HCT116 (cell line): ENCODE measurements at regions not wholly inside any gene's neighbourhood (a gene's known extent, or its start where the extent isn't known, plus 50 kb on each side); places are given as distances from the start of the nearest gene placed in this dataset.

Experiments used
- CBX3 ChIP-seq: IDR thresholded peaks from 2 replicates; pipeline ENCODE4 v1.6.1; 2012; ENCODE audit warnings: low read depth
- EGR1 ChIP-seq: IDR thresholded peaks from 2 replicates; pipeline ENCODE4 v1.6.1; 2012; ENCODE audit warnings: low read depth
- EZH2 ChIP-seq: fragments of 200-600 bp; sonication (generic); IDR thresholded peaks from 2 replicates; pipeline ENCODE4 v1.6.1; 2017; ENCODE audit warnings: antibody characterized with exemption, mixed run types
- POLR2A ChIP-seq: IDR thresholded peaks from 2 replicates; pipeline ENCODE4 v1.7.0; 2011; ENCODE audit warnings: borderline replicate concordance; ENCODE audit not compliant: insufficient read depth, insufficient read length; ENCODE audit errors: extremely low read depth
- POLR2AphosphoS5 ChIP-seq: IDR thresholded peaks from 2 replicates; pipeline ENCODE4 v1.6.1; 2011; ENCODE audit warnings: mild to moderate bottlenecking, low read depth, low read length, moderate library complexity
- RAD21 ChIP-seq: IDR thresholded peaks from 2 replicates; pipeline ENCODE4 v1.6.1; 2012; ENCODE audit warnings: low read depth, mild to moderate bottlenecking
- SIN3A ChIP-seq: IDR thresholded peaks from 2 replicates; pipeline ENCODE4 v1.6.1; 2012; ENCODE audit warnings: low read depth
- SRF ChIP-seq: IDR thresholded peaks from 2 replicates; pipeline ENCODE4 v1.6.1; 2012; ENCODE audit warnings: low read depth
- TCF7L2 ChIP-seq: IDR thresholded peaks from 2 replicates; pipeline ENCODE4 v1.7.0; 2011; ENCODE audit warnings: borderline replicate concordance, inconsistent platforms; ENCODE audit not compliant: insufficient read depth, insufficient read length; ENCODE audit errors: extremely low read depth
- ZFX ChIP-seq: fragments of 450-650 bp; IDR thresholded peaks from 2 replicates; pipeline ENCODE4 v1.6.1; 2017
- TF ChIP-seq, protein P1 (sequence below), 3 experiments: fragments of 200-600 bp in 1 of 3; sonication (generic) in 1 of 3; IDR thresholded peaks in 2 of 3; conservative IDR thresholded peaks in 1 of 3; 2 replicates each; pipeline ENCODE4 v1.5.1; 2012 to 2017; ENCODE audit warnings: low read depth in 2 of 3, low read length in 2 of 3, antibody characterized with exemption in 1 of 3, borderline replicate concordance in 1 of 3, control low read depth in 1 of 3, mild to moderate bottlenecking in 1 of 3, mixed read lengths in 1 of 3, mixed run types in 1 of 3, moderate library complexity in 1 of 3; ENCODE audit not compliant: insufficient read depth in 1 of 3
- TF ChIP-seq, protein P2 (sequence below): IDR thresholded peaks from 2 replicates; pipeline ENCODE4 v1.6.1; 2012; ENCODE audit warnings: low read depth

- TF ChIP-seq, protein P1, sequence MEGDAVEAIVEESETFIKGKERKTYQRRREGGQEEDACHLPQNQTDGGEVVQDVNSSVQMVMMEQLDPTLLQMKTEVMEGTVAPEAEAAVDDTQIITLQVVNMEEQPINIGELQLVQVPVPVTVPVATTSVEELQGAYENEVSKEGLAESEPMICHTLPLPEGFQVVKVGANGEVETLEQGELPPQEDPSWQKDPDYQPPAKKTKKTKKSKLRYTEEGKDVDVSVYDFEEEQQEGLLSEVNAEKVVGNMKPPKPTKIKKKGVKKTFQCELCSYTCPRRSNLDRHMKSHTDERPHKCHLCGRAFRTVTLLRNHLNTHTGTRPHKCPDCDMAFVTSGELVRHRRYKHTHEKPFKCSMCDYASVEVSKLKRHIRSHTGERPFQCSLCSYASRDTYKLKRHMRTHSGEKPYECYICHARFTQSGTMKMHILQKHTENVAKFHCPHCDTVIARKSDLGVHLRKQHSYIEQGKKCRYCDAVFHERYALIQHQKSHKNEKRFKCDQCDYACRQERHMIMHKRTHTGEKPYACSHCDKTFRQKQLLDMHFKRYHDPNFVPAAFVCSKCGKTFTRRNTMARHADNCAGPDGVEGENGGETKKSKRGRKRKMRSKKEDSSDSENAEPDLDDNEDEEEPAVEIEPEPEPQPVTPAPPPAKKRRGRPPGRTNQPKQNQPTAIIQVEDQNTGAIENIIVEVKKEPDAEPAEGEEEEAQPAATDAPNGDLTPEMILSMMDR (IDR thresholded peaks at IDR 0.05 in 2 of 3, conservative IDR thresholded peaks at IDR 0.05 in 1 of 3; ENCODE audit: borderline replicate concordance in 1 of 3, insufficient read depth in 1 of 3, low read depth in 2 of 3, low read length in 2 of 3), result no peak
- no peak for TF ChIP-seq SRF
- no peak for TF ChIP-seq EZH2
- no peak for TF ChIP-seq POLR2AphosphoS5
- no peak for TF ChIP-seq TCF7L2
- no peak for TF ChIP-seq EGR1
- TF ChIP-seq SIN3A, result no peak
- TF ChIP-seq, protein P2, sequence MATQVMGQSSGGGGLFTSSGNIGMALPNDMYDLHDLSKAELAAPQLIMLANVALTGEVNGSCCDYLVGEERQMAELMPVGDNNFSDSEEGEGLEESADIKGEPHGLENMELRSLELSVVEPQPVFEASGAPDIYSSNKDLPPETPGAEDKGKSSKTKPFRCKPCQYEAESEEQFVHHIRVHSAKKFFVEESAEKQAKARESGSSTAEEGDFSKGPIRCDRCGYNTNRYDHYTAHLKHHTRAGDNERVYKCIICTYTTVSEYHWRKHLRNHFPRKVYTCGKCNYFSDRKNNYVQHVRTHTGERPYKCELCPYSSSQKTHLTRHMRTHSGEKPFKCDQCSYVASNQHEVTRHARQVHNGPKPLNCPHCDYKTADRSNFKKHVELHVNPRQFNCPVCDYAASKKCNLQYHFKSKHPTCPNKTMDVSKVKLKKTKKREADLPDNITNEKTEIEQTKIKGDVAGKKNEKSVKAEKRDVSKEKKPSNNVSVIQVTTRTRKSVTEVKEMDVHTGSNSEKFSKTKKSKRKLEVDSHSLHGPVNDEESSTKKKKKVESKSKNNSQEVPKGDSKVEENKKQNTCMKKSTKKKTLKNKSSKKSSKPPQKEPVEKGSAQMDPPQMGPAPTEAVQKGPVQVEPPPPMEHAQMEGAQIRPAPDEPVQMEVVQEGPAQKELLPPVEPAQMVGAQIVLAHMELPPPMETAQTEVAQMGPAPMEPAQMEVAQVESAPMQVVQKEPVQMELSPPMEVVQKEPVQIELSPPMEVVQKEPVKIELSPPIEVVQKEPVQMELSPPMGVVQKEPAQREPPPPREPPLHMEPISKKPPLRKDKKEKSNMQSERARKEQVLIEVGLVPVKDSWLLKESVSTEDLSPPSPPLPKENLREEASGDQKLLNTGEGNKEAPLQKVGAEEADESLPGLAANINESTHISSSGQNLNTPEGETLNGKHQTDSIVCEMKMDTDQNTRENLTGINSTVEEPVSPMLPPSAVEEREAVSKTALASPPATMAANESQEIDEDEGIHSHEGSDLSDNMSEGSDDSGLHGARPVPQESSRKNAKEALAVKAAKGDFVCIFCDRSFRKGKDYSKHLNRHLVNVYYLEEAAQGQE, result no peak
- no peak for TF ChIP-seq POLR2A
- no peak for TF ChIP-seq RAD21
- no peak for TF ChIP-seq CBX3
- no peak for TF ChIP-seq ZFX
Measured at GRCh38 chr12:126232711-126233110, 1167.5 kb downstream of the AACS start.
